B cell (primary cell): ENCODE measurements at regions not wholly inside any gene's neighbourhood (a gene's known extent, or its start where the extent isn't known, plus 50 kb on each side); places are given as distances from the start of the nearest gene placed in this dataset.
A peak's percentile ranks its signal among the peaks of the same experiment; 100 is the strongest.

Source experiments
- ATAC-seq: fragments of 200-7000 bp; cut with Tn5 transposase; one replicate; pipeline ENCODE4 v1.10.0; 2021; ENCODE audit warnings: low read depth, mild to moderate bottlenecking, moderate number of reproducible peaks, moderate library complexity
- CTCF ChIA-PET: fragments of 350-600 bp; sonication (Branson Sonifier 250); formaldehyde crosslinking; loops from one replicate; lab custom pipeline; 2021; ENCODE audit warnings: antibody characterized with exemption, inconsistent platforms; lab: Charles Lee
- POLR2A ChIA-PET: fragments of 350-600 bp; sonication (Branson Sonifier 250); formaldehyde crosslinking; loops from one replicate; lab custom pipeline; 2021; ENCODE audit warnings: antibody characterized with exemption; lab: Charles Lee
- DNase-seq: peaks from one replicate; pipeline ENCODE4 v3.0.0; 2013
- H2AFZ ChIP-seq: 2 replicates; pipeline ENCODE4 v1.6.1; 2012; ENCODE audit warnings: mild to moderate bottlenecking, low read depth, low read length; ENCODE audit not compliant: insufficient read depth, poor library complexity, severe bottlenecking
- H3K27ac ChIP-seq, 2 donors: 1 replicate in 1 of 2; 2 replicates in 1 of 2; pipeline ENCODE4 v1.5.1; 2012 to 2013; ENCODE audit warnings: low read length in 2 of 2, mild to moderate bottlenecking in 2 of 2, moderate library complexity in 1 of 2
- H3K27me3 ChIP-seq, 4 experiments: fragments of 200-600 bp in 1 of 4; sonication (generic) in 1 of 4; replicated peaks in 1 of 4; 1 replicate in 2 of 4; 2 replicates in 2 of 4; pipeline versions ENCODE4 v1.6.1 to v1.7.0; 2013 to 2016; ENCODE audit warnings: low read length in 3 of 4, mild to moderate bottlenecking in 2 of 4, mixed read lengths in 1 of 4, moderate library complexity in 1 of 4; ENCODE audit not compliant: insufficient read depth in 4 of 4, control insufficient read depth in 3 of 4; ENCODE audit errors: control extremely low read depth in 1 of 4
- H3K36me3 ChIP-seq, 2 experiments: replicated peaks in 1 of 2; 1 replicate in 1 of 2; 2 replicates in 1 of 2; pipeline versions ENCODE4 v1.6.1 to v1.7.1; 2013; ENCODE audit warnings: low read length in 1 of 2; ENCODE audit not compliant: insufficient read depth in 2 of 2, control insufficient read depth in 1 of 2; ENCODE audit errors: control extremely low read depth in 1 of 2, extremely low read depth in 1 of 2
- H3K4me1 ChIP-seq, 2 donors: fragments of 200-600 bp in 1 of 2; sonication (generic) in 1 of 2; 1 replicate in 1 of 2; 2 replicates in 1 of 2; pipeline versions ENCODE4 v1.5.1 to v1.6.1; 2013 to 2017; ENCODE audit warnings: low read length in 2 of 2; ENCODE audit not compliant: control insufficient read depth in 2 of 2, insufficient read depth in 2 of 2
- H3K4me2 ChIP-seq: replicated peaks from 2 replicates; pipeline ENCODE3; 2012; ENCODE audit warnings: mild to moderate bottlenecking, low read depth, low read length; ENCODE audit not compliant: poor library complexity, severe bottlenecking
- H3K4me3 ChIP-seq, 5 experiments: fragments of 200-600 bp in 1 of 5; sonication (generic) in 1 of 5; 1 replicate in 3 of 5; 2 replicates in 2 of 5; pipeline versions ENCODE4 v1.5.1 to v1.7.0; 2011 to 2016; ENCODE audit warnings: low read length in 4 of 5, mild to moderate bottlenecking in 4 of 5, low read depth in 2 of 5, control low read depth in 1 of 5, moderate library complexity in 1 of 5; ENCODE audit not compliant: insufficient read depth in 1 of 5; ENCODE audit errors: control extremely low read depth in 1 of 5, extremely low read depth in 1 of 5
- H3K79me2 ChIP-seq: fragments of 200-600 bp; sonication (generic); one replicate; pipeline ENCODE4 v1.6.0; 2016; ENCODE audit warnings: low read length; ENCODE audit not compliant: control insufficient read depth, insufficient read depth
- H3K9ac ChIP-seq: fragments of 200-600 bp; sonication (generic); 2 replicates; pipeline ENCODE4 v1.6.1; 2017; ENCODE audit warnings: mild to moderate bottlenecking, low read length, moderate library complexity
- H3K9me3 ChIP-seq, 3 donors: one replicate each; pipeline versions ENCODE4 v1.6.1 to v1.7.1; 2013; ENCODE audit warnings: low read length in 2 of 3; ENCODE audit not compliant: control insufficient read depth in 2 of 3, insufficient read depth in 1 of 3; ENCODE audit errors: control extremely low read depth in 1 of 3
- H4K20me1 ChIP-seq: 2 replicates; pipeline ENCODE4 v1.6.0; 2012; ENCODE audit warnings: mild to moderate bottlenecking, low read length; ENCODE audit not compliant: insufficient read depth, control insufficient read depth, poor library complexity, severe bottlenecking
- H3K27ac Mint-ChIP-seq: one replicate; pipeline ENCODE4 v1.8.0; 2021; ENCODE audit warnings: mixed read lengths
- H3K27me3 Mint-ChIP-seq: one replicate; pipeline ENCODE4 v1.8.0; 2021; ENCODE audit warnings: mixed read lengths
- H3K4me1 Mint-ChIP-seq: one replicate; pipeline ENCODE4 v1.8.0; 2021; ENCODE audit warnings: mixed read lengths
- H3K4me3 Mint-ChIP-seq: one replicate; pipeline ENCODE4 v1.8.0; 2021; ENCODE audit warnings: mixed read lengths
- H3K9me3 Mint-ChIP-seq: one replicate; pipeline ENCODE4 v1.8.0; 2022; ENCODE audit warnings: mixed read lengths; ENCODE audit not compliant: insufficient read depth
- CTCF ChIP-seq: fragments of 200-600 bp; IDR thresholded peaks from one replicate; pipeline ENCODE4 v1.8.0; 2022; ENCODE audit warnings: antibody characterized with exemption, mild to moderate bottlenecking
- EZH2 ChIP-seq: IDR thresholded peaks from 2 replicates; pipeline ENCODE4 v1.6.1; 2012; ENCODE audit warnings: borderline replicate concordance, low read depth, mild to moderate bottlenecking, moderate library complexity, low read length; ENCODE audit not compliant: insufficient read depth, poor library complexity, severe bottlenecking
- WGBS: methylation state at CpG from one replicate; pipeline ENCODE4 v1.1.5; 2013; ENCODE audit warnings: missing lambda C conversion rate; ENCODE audit not compliant: insufficient coverage; 5-methylcytosine and 5-hydroxymethylcytosine counted together
- intact Hi-C: fragments of 100-400 bp; cut with micrococcal nuclease; formaldehyde crosslinking; loops from one replicate; pipeline ENCODE4 v1.10.0; 2022

GRCh38 chr16:11407047-11407982, 62.1 kb downstream of the RMI2 start:
- Histone ChIP-seq H2AFZ (no peak overlapping the region), H3K9me3 (no peaks in the 10 kb centered on the region), H3K4me3 (no peak overlapping the region), H3K79me2 (no peaks in the 10 kb centered on the region), H3K4me1 (no peaks in the 10 kb centered on the region), H3K36me3 (no peaks in the 10 kb centered on the region), H3K27me3 (no peaks in the 10 kb centered on the region), H4K20me1 (no peaks in the 10 kb centered on the region), H3K27ac (no peak overlapping the region), H3K9ac (no peak overlapping the region), H3K4me2 (no peak overlapping the region)
- no peaks in the 10 kb centered on the region for H3K9me3 Mint-ChIP-seq
- TF ChIP-seq EZH2 = no peak
- peak; percentile 83 for TF ChIP-seq CTCF
- DNase-seq (peak; percentile 78), ATAC-seq (peak; percentile 71)
- H3K4me3 Mint-ChIP-seq = no peak overlapping the region
- POLR2A ChIA-PET = interaction anchor here (0.6 to 0.7 kb wide), 3 partner anchors 37 to 124 kb away, joined by 3 to 10 read pairs (median 7); no protein-coding TSS in a partner anchor
- H3K4me1 Mint-ChIP-seq = peaks cover 2% of the 10 kb centered on the region
- no peak overlapping the region for H3K27ac Mint-ChIP-seq
- 100% methylated on average over 4 of the region's 17 CpGs for WGBS
- CTCF ChIA-PET = interaction anchor here (0.6 to 7.2 kb wide), 49 partner anchors 9 to 1092 kb away, joined by 3 to 66 read pairs (median 4); partner anchors contain the start of genes SOCS1 and TXNDC11
- no peaks in the 10 kb centered on the region for H3K27me3 Mint-ChIP-seq
- intact Hi-C loops = loop anchor here (1.0 to 5.0 kb wide), 6 partner anchors 99 to 660 kb away; no protein-coding TSS in a partner anchor

DNA sequence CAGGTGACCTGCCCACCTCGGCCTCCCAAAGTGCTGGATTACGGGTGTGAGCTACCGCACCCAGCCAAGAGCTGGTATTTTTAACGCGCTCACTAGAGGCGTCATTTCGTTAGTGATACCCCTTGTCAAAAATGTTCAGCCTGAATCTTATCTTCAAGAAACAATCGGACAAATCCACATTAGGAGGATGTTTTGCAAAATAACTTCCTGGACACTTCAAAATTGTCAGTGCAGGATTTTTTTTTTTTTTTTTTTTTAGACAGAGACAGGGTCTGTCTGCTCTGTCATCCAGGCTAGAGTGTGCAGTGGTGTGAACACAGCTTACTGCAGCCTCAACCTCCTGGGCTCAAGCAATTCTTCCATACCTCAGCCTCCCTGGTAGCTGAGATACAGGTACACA, 63.0 kb downstream of the RMI2 start:
- no peak overlapping the region for H3K27ac Mint-ChIP-seq
- ChIA-PET POLR2A (interaction anchor here (0.7 kb wide), 2 partner anchors 309 to 435 kb away, joined by 6 to 7 read pairs; no protein-coding TSS in a partner anchor), CTCF (interaction anchor here (0.6 to 7.2 kb wide), 31 partner anchors 10 to 452 kb away, joined by 3 to 66 read pairs (median 4); partner anchors contain the start of genes LITAF and TXNDC11)

More for the DNA sequence above, 63.0 kb downstream of the RMI2 start:
- TF ChIP-seq EZH2 (no peak), CTCF (no peak)
- WGBS = 92% methylated on average over 7 of the region's 8 CpGs
- Histone ChIP-seq H3K9ac (no peak overlapping the region), H3K4me2 (no peak overlapping the region), H3K9me3 (no peaks in the 10 kb centered on the region), H3K4me1 (no peaks in the 10 kb centered on the region), H2AFZ (no peak overlapping the region), H3K4me3 (no peak overlapping the region), H3K27me3 (no peaks in the 10 kb centered on the region), H3K36me3 (no peaks in the 10 kb centered on the region), H4K20me1 (no peaks in the 10 kb centered on the region), H3K27ac (no peak overlapping the region), H3K79me2 (no peaks in the 10 kb centered on the region)
- Mint-ChIP-seq H3K4me1 (peaks cover 2% of the 10 kb centered on the region), H3K4me3 (no peak overlapping the region), H3K27me3 (no peaks in the 10 kb centered on the region), H3K9me3 (no peaks in the 10 kb centered on the region)
- intact Hi-C loops = loop anchor here (5.0 kb wide), 1 partner anchor 659 kb away; no protein-coding TSS in a partner anchor
- ATAC-seq (no peak), DNase-seq (no peak)
